ENCODE measurements at regions not wholly inside any gene's neighbourhood (a gene's known extent, or its start where the extent isn't known, plus 50 kb on each side); places are given as distances from the start of the nearest gene placed in this dataset.

GRCh38 chr2:217065012-217065290 is 205.1 kb upstream of the TNP1 start:
- no peaks in the 10 kb centered on the region for H3K36me3 ChIP-seq (ENCODE audit: control insufficient read depth, insufficient read depth, low read length)
- no TSS peak for BruUV-seq (replicated peaks)
- H3K4me3 ChIP-seq (ENCODE audit: low read depth in 2 of 2, low read length in 2 of 2), result no peak overlapping the region
- TF ChIP-seq REST (IDR thresholded peaks at IDR 0.05; ENCODE audit: insufficient read depth in 1 of 2, low read depth in 2 of 2, low read length in 1 of 2) (no peak), SIN3A (IDR thresholded peaks at IDR 0.05; ENCODE audit: borderline replicate concordance, insufficient read depth, low read depth, low read length) (no peak), POLR2AphosphoS5 (IDR thresholded peaks at IDR 0.05; ENCODE audit: low read depth, low read length) (no peak), CTCF (IDR thresholded peaks at IDR 0.05) (no peak), TCF7L2 (IDR thresholded peaks at IDR 0.05; ENCODE audit: low read depth, low read length) (no peak)
- ChIA-PET CTCF (no interaction called here), POLR2A (no interaction called here)
- H3K27ac ChIP-seq (ENCODE audit: low read length), result no peak overlapping the region
- intact Hi-C loops (cut with micrococcal nuclease; ENCODE audit: unreplicated experiment) (no loop called here), in situ Hi-C loops (cut with HindIII; ENCODE audit: low pct_unique_long_range_greater_than_20kb, low sequenced_read_pairs) (no loop called here)
- no peaks in the 10 kb centered on the region for H3K4me1 ChIP-seq (ENCODE audit: control insufficient read depth, insufficient read depth, low read length)
- no peaks in the 10 kb centered on the region for H3K27me3 ChIP-seq (ENCODE audit: control insufficient read depth, insufficient read depth, low read length)
- DNase-seq (ENCODE audit: low read depth, low spot score), result no peak
- no peaks in the 10 kb centered on the region for H3K9me3 ChIP-seq (ENCODE audit: control insufficient read depth, insufficient read depth, low read depth, low read length)
- no peak for ATAC-seq

- H3K36me3 ChIP-seq (ENCODE audit: control insufficient read depth, insufficient read depth, low read length), result no peaks in the 10 kb centered on the region
- intact Hi-C loops (cut with micrococcal nuclease; ENCODE audit: unreplicated experiment), result no loop called here
- no peaks in the 10 kb centered on the region for H3K4me1 ChIP-seq (ENCODE audit: control insufficient read depth, insufficient read depth, low read length)
- CTCF ChIA-PET, result no interaction called here
- POLR2A ChIA-PET, result no interaction called here
- TF ChIP-seq TCF7L2 (IDR thresholded peaks at IDR 0.05; ENCODE audit: low read depth, low read length) (no peak), REST (IDR thresholded peaks at IDR 0.05; ENCODE audit: insufficient read depth in 1 of 2, low read depth in 2 of 2, low read length in 1 of 2) (no peak), POLR2AphosphoS5 (IDR thresholded peaks at IDR 0.05; ENCODE audit: low read depth, low read length) (no peak), CTCF (IDR thresholded peaks at IDR 0.05) (no peak), SIN3A (IDR thresholded peaks at IDR 0.05; ENCODE audit: borderline replicate concordance, insufficient read depth, low read depth, low read length) (no peak)
- BruUV-seq (replicated peaks), result no TSS peak
- H3K9me3 ChIP-seq (ENCODE audit: control insufficient read depth, insufficient read depth, low read depth, low read length), result no peaks in the 10 kb centered on the region
- no peaks in the 10 kb centered on the region for H3K27me3 ChIP-seq (ENCODE audit: control insufficient read depth, insufficient read depth, low read length)
- in situ Hi-C loops (cut with HindIII; ENCODE audit: low pct_unique_long_range_greater_than_20kb, low sequenced_read_pairs), result no loop called here
- no peak overlapping the region for H3K27ac ChIP-seq (ENCODE audit: low read length)
- ATAC-seq, result no peak
- DNase-seq (ENCODE audit: low read depth, low spot score), result no peak
- no peak overlapping the region for H3K4me3 ChIP-seq (ENCODE audit: low read depth in 2 of 2, low read length in 2 of 2)
Measured at GRCh38 chr2:217064234-217065011, 204.6 kb upstream of the TNP1 start.

All from Panc1 (cell line).